GM21390 (cell line): ENCODE measurements at regions not wholly inside any gene's neighbourhood (a gene's known extent, or its start where the extent isn't known, plus 50 kb on each side); places are given as distances from the start of the nearest gene placed in this dataset.

ENCODE experiments used
- ATAC-seq: cut with Tn5 transposase; IDR thresholded peaks from one replicate; pipeline ENCODE4 v1.9.1; 2021; ENCODE audit not compliant: unreplicated experiment

DNA sequence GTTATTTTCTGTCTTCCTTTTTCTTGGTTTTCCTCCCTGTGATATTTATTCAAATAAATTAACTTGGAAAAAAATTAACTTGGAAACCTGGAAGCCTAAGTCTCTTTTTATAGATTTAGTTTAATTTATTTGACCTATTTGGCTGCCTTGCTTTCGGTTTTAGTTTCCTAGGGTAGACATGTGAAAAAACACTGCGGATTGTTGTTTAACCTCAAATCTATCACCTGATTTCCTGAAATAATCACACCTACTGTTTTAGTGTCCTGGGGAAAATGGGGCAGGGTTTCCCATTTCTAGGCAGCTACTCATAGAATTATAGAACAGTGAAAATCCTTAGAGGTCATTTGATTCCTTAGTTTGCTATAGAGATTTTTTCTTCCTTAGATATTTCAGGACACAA is 412.4 kb downstream of the PCDH17 start:
- no peak for ATAC-seq

DNA sequence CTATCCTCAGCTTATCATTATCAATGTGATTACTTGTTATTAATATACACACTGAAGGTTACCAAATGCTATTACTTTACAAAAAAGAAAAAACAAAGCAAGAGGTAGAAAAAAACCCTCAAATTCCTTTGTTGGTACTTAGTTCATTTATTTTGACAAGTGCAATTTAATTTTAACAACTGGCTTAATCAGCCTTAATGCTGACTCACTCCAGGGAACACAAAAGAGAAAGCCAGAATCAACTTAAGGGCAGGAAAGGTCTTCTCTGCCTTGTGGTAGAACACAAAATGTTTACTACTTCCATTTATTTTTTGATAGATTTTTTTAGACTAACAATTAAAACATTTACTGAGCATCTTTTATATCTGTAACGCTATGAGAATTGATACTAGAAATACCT is 417.1 kb downstream of the PCDH17 start:
- no peak for ATAC-seq

DNA sequence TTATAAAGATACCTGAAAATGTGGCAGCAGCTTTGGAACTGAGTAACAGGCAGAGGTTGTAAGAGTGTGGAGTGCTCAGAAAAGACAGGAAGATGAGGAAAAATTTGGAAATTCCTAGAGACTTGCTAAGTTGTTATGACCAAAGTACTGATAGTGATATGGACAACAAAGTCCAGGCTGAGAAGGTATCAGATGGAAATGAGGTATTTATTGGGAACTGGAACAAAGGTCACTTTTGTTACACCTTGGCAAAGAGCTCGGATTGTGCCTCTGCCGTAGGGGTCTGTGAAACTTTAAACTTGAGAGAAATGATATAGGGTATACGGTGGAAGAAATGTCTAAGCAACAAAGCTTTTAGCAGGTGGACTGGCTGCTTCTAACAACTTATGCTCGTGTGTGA is 419.9 kb downstream of the PCDH17 start:
- ATAC-seq = no peak

DNA sequence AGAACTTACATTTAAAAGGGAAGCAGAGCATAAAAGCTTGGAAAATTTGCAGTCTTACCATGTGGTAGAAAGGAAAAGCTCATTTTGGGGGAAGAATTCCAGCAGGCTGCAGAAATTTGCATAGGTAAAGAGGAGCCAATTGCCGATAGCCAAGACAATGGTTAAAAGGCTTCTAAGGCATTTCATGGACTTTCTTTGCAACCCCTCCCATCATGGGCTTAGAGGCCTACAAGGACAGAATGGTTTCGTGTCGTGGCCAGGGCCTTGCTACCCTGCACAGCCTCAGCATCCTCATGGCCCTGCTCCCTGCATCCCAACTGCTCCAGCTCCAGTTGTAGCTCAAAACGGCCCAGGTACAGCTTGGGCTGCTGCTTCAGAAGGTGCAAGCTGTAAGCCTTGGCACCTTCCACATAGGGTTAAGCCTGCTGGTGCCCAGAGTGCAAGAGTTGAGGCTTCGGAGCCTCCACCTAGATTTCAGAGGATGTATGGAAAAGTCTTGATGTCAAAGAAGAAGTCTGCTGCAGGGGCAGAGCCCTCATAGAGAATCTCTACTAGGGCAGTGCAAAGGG is 420.3 kb downstream of the PCDH17 start:
- no peak for ATAC-seq

DNA sequence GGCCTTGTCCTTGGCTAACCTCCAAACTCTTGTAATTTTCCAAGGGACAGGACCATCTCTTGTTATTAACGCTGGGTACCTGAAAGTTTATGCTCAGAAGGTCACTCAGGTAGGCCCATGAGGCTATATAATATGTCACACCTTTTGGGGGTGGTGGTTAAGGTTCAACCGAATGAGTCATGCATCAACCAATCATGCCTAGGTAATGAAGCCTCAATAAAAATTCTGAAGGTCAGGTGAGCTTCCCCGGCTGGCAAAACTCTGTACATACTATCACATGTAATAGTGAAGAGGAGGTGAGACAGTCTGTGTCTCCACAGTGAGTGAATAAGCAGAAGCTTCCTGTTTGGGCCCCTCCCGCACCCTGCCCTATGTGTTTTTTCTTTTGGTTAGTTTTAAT is 424.9 kb downstream of the PCDH17 start:
- no peak for ATAC-seq

DNA sequence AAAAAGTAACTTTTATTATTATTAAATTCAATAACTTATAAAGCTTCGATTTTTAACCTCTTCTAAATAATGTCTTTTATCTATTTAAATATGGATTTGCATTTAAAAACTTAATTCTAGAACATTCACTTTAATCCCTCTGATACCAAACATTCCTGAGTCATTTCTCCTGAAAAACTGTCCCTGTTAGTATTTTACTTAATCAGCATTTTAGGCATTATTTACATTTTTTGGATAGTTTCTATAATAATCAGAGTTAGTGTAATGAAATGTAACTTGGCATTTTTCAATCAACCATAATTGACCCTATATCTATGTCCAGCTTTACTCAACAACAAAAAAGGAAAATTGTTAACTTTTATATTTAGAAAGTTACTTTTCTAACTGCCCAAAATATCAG is 428.1 kb downstream of the PCDH17 start:
- ATAC-seq = no peak

DNA sequence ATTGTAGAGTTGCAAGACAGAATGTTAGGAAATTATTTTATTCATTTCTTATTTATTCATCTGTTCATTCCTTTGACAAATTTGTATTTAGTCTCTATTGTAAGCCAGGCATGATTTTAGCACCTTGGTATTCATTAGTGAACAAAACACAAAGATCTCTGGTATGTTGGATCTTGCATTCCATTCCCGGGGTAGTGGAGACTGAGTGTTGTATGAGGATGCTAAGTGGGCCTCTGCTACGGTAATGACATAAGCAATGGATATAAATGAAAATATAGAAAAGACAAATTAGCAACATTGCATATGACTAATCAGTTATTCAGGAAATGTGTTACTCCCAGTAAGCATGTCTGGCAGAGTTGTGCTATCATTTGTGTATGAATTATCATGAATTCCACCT is 449.3 kb downstream of the PCDH17 start:
- ATAC-seq = no peak

DNA sequence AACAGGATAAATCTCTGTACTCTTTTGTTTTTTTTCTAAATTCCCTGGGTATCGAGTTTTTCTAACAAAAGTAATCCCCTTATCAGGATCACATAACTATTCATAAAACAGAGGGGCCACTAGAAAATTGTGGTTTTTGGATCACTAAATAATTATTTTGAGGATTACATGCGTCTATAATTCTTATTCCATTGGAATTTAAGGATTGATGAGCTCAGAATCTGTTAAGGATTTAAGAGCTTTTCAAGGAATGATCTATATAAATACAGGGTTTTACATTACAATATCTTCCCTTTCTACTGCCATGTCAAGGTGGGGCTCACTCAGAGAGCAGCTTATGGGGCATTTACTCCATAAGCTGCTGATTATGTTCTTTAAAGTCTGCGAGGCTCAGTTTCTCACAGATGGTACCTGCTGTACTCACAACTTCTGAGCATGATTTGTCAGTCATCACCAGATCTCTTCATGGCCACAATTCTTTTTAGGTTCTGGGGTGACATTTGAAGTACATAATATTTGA is 449.8 kb downstream of the PCDH17 start:
- no peak for ATAC-seq

DNA sequence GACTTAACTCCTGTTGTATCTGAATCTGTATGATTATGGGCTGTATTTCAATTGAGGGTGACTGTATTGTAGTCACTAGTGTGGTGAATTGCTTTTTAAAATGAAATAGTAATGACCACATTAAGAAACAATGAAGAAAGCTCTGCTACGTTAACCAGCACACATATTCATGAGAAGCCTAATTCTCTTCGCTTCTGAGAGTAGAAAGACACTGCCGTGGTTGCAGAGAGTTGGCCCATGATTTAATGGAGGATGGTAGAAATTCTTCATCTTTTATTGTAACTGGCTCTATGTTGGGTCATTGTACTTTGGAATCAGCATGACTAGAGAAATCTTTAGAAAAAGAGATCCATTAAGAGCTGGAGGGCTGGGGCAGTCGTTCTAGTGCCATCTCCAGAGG is 451.5 kb downstream of the PCDH17 start:
- no peak for ATAC-seq

DNA sequence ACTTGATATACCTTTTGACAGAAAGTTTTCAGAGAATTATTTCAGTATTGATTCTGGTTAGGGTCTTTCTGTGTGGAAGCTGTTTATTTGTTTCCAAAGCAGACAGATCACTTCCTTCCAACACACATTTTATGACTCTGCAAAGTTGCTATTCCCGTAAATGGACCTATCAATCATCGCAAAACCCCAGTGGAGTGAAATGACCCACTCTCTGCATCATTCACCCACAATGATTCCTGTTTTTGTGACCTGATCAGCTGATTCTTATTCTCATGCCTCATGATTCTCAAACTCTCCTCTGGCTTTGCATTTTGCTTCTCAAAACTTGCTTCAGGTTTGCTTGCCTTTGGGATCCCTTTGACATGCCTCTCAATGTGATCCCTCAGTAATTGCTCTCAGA is 453.7 kb downstream of the PCDH17 start:
- no peak for ATAC-seq

DNA sequence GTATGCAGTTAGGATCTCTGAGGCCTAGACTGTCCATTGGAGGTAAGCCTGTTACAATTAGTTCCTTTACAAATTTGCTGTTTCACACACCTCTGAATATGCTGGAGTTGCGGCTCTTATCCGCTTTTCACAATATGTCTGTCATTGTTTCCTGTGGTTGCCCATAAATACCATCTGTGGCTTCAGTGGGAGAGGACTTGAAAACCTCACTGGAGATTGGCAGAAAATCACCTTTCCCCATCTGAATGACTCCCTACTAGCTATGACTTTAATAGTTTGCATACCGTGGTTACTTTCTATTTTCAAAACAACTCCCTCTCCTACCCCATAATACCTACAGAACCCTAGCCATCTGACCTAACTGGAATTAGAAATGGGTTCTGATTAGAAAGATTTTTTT is 454.3 kb downstream of the PCDH17 start:
- no peak for ATAC-seq

DNA sequence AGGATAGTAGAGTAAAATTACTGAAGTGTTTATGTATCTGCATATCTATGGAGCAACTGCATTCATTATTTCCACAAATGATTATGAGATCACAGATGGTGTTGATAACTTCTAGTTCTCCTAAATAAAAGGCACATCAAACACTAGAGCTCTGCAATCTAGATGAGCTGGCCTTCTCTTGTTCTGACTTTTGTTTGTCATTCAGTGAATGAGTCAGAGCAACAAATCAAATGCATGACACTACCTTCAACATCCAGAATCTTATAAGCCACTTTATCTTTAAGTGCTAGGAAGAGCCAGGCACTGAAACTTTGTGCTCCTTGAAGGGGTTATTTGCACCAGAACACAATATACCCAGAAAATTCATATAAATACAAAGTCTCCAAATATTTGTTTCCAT is 456.0 kb downstream of the PCDH17 start:
- no peak for ATAC-seq

DNA sequence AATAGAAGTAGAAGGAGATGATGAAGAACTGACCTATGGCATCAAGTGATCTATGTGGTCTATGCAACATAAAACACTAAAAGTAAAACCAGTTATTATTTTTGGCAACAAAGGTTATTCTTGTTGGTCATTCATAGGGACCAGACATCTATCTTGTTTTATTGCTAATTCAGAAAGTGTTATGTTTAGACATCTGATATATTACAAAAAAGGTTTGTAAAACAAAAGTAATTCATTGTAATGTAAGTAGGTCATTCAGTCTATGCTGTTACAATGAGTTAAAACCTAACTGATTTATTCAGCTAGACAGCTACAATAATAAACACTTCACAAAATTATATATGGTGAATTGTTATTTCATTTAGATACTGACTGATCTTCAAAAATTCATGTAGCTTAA is 461.9 kb downstream of the PCDH17 start:
- ATAC-seq = no peak

DNA sequence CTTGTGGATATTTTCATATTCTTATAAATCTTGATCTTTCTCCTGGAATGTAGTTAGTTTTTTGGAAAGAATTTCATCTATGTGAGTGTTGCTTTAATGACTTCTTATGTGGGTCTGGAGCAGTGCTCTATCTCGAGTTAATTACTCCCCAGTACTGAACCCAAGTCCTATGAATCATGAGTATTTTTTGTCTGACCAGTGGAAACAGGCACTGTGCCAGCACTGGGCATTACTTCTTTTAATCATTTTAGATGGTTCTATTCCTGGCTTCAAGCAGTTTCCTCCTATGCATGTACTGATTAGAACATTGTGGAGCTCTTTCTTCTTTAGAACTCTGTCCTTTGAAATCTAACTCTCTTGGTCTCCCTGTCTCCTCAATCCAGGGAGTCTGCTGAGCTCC is 466.3 kb downstream of the PCDH17 start:
- ATAC-seq = no peak

DNA sequence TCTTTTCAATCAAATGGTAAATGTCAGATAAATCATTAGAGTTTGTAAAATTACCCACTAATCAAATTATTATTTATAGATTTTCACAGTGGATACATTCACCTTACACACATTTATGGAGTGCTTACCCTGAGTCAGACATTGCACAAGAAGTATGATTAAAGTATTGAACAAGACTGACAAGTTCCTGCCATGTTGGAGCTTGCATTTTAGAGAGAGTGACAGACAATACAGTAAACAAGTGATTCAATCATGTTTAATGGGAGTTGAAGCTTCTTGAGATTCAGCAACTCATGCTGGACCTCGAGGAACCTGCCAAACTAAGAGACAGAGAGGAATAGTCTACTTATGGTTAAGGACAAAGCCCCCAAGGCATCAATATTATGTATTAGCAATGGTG is 487.8 kb downstream of the PCDH17 start:
- no peak for ATAC-seq

DNA sequence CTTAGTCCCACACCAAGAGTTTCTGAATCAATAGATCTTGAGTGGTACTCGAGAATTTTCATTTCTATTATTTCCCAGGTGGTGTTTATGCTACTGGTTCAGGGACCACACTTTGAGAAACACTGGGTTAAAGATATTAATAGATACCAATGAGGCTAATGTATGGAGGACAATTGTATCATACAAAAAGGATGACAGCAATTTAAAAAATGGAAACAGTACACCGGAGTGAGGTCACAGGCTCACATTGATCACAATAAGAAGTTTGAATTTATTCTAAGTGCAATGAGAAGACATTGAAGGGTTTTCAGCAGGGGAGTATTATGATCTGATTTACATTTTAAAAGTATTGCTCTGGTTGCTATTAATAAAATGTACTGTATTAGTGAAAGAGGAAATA is 488.3 kb downstream of the PCDH17 start:
- ATAC-seq = no peak

DNA sequence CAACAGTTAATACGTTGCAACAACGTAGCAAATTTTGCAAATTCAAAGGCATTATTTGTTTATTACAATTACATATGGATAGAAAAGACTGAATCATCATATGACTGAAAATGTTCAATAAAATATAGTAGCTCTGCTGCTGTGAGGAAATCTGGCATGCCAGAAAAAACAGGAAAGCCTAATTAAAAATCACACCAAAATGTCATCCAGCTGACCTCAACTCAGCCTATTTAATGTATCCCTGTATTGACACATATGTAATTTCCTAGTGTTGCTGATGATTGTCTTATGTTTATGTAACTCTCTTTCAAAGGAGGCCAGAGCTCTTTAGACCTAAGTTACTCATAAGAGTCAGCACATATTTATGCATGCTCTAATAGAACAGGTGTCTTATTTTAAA is 495.0 kb downstream of the PCDH17 start:
- ATAC-seq = no peak

DNA sequence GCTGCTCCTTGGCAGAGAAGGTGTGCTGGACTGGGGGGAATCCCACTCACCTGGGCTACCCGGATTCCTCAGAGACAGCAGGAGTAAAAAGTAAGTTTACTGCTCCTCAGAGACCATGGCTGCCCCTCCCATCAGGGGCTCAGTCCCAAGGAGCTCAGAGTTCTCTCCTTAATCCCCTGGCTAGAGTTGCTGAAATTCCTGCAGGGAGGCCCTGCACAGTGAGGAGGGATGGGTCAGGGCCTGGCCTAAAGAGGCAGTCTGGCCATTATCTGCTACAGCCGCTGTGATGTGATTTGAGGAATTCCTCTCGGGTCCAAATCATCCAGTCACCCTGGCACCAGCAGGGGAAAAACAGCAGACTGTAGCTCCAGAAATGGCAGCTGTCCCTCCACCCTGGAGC is 502.5 kb downstream of the PCDH17 start:
- no peak for ATAC-seq

DNA sequence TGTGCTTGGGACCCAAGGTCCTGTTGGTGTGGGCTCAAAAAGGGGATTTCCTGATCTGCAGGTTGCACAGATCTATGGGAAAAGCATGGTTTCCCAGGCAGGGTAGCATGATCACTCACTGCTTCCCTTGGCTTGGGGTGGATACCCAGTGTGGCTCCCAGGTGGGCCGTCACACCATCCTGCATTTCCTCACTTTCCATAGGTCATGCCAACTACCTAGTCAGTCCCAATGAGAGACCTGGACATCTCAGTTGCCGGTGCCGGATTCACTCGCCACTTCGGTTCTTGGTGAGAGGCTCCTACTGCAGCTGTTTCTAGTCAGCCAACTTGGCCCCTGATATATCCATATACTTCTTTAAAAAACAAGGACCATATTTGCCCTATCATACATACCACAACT is 503.0 kb downstream of the PCDH17 start:
- ATAC-seq = no peak

DNA sequence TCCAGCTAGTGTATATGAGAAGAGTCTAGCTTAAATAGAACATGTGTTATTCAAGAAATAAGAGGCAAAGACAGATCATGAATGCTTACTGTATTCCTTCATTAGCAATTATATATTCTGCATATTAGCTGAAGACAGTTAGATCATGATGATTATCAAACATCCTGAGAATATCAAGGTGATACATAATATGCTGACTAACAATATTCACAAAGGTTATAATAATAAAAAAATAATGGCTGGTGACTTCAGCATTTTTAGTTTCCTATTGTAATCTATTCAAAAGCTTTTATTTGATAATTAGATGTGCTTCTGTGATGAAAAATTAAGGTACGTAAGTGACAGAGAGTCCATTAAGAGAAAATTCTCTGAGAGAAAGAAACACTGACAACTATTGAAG is 511.4 kb downstream of the PCDH17 start:
- no peak for ATAC-seq

DNA sequence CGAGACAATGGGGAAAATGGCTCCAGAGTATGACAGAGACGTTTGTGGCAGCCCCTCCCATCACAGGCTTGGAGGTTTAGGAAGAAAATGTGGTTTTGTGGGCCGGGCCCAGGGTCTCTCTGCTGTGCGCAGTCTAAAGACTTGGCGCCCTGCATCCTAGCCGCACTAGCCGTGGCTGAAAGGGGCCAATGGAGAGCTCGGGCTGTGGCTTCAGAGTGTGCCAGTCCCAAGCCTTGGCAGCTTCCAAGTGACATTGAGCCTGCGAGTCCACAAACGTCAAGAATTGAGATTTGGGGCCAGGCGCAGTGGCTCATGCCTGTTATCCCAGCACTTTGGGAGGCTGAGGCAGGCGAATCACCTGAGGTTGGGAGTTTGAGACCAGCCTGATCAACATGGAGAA is 513.1 kb downstream of the PCDH17 start:
- no peak for ATAC-seq

DNA sequence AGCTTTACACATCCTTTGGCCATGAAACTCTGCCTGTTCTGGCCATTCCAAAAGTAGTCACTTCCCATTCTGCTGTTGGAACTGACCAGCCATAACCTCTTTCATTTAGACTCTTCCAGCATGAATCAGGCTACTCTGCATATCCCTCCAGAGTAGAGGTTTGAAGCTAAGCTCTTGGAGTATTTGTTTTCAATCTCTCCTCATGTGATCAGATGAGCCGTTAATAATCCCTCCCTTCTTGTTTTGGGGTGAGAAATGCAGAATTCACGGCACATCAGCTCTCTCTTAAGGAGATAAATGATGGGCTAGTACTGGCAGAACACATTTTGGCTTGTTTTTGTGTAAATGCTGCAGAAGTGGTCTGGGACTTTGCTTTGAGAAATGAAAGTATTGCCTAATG is 519.9 kb downstream of the PCDH17 start:
- ATAC-seq = no peak

DNA sequence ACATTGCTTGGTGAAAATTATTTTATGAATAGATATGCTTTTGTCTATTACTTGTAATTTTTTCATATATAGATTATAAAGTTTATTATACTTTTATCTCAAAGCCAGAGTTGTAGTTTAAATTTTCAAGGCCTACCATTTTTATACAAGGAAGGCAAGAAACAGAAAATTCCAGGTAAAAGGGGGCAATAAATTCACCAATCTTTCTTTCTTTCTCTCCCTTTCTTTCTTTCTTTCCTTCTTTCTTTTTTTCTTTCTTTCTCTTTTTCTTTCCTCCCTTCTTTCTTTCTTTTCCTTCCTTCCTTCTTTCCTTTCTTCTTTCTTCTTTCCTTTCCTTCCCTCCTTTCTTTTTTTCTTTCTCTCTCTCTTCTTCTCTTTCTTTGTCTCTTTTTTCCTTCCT is 529.4 kb downstream of the PCDH17 start:
- no peak for ATAC-seq

DNA sequence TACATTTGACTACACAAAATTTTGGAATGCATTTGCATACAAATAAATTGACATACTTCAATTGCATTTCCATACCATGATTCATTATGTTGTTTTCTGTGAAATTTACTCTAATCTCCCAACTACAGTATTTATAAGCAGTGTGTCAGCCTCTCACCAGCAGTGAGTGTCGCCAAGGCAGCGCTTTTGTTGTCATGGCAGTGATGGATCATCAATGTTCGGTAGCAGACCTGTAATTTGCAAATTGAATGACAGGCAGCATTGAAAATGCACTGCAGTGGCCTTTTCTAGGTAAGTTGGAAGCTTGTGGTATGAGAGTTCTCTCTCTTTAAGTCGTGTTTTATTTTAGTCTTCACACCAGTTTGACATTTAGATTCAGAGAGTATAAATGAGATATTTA is 534.1 kb downstream of the PCDH17 start:
- no peak for ATAC-seq
